ENCODE measurements at regions not wholly inside any gene's neighbourhood (a gene's known extent, or its start where the extent isn't known, plus 50 kb on each side); places are given as distances from the start of the nearest gene placed in this dataset.

DNA sequence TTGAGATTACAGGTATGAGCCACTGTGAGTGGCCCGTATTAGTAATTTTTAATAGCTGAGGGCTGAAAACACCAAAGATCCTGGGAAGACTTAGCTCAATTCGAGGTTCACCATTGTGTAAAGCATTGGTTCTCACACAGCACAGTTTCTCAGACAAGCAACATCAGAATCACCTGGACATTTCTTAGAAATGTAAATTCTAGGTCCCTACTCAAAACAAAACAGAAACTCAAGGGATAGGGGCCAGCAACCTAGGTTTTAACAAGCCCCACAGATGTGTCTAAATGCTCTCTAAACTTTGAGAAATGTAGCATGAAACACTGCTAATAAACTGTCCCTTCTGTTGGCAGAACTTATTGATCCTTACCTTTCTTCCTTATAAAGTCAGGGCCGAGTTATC lies 681.2 kb downstream of the RNF144A start:
- ChIA-PET CTCF (no interaction called here), POLR2A (no interaction called here)
- H3K4me3 ChIP-seq (ENCODE audit: low read depth, low read length) = no peak overlapping the region
- no peak for DNase-seq (ENCODE audit: low read depth, low spot score)
- TF ChIP-seq, protein P1, sequence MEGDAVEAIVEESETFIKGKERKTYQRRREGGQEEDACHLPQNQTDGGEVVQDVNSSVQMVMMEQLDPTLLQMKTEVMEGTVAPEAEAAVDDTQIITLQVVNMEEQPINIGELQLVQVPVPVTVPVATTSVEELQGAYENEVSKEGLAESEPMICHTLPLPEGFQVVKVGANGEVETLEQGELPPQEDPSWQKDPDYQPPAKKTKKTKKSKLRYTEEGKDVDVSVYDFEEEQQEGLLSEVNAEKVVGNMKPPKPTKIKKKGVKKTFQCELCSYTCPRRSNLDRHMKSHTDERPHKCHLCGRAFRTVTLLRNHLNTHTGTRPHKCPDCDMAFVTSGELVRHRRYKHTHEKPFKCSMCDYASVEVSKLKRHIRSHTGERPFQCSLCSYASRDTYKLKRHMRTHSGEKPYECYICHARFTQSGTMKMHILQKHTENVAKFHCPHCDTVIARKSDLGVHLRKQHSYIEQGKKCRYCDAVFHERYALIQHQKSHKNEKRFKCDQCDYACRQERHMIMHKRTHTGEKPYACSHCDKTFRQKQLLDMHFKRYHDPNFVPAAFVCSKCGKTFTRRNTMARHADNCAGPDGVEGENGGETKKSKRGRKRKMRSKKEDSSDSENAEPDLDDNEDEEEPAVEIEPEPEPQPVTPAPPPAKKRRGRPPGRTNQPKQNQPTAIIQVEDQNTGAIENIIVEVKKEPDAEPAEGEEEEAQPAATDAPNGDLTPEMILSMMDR (IDR thresholded peaks at IDR 0.05; ENCODE audit: insufficient read depth, low read length, missing control alignments) = no peak

DNA sequence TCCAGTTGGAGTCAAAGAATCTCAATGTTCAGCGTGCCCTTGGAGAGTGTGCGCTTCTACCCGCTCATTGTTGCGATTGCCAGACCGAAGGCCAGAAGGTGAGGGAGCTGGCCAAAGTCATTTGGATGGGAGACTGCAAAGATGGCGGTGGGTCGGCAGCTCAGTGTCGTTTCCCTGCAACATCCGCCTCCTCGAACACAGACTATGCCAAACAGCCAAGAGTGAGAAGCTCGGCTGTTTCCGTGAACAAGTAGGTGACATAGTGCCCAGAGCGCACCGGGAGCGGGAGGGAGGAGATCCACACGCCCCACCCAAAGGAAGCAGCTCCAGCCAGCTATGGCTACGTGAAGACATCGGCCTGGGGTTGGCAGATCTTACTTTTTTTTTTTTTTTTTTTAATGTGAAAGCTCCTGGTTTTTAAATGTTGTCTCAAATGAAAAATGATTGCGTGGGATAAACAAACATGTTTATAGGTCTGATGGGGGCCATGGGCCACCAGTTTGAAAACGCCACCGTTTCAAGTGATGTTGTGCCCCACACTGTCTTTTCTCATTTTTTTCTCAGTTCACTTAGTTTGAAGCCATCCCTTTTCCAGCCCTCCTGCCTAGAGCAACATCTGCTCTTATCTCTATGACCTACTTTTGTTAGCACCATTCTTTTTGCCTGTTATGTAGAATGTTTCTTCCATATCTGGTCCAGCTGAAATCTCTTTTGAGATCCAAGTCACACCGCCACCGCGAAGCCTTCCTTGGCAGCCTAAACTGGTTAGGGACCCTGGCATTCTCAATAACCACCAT lies 682.4 kb downstream of the RNF144A start:
- no peak overlapping the region for H3K4me3 ChIP-seq (ENCODE audit: low read depth, low read length)
- CTCF ChIA-PET = no interaction called here
- DNase-seq (ENCODE audit: low read depth, low spot score) = no peak
- POLR2A ChIA-PET = no interaction called here
- TF ChIP-seq, protein P1 (IDR thresholded peaks at IDR 0.05; ENCODE audit: insufficient read depth, low read length, missing control alignments) = no peak

DNA sequence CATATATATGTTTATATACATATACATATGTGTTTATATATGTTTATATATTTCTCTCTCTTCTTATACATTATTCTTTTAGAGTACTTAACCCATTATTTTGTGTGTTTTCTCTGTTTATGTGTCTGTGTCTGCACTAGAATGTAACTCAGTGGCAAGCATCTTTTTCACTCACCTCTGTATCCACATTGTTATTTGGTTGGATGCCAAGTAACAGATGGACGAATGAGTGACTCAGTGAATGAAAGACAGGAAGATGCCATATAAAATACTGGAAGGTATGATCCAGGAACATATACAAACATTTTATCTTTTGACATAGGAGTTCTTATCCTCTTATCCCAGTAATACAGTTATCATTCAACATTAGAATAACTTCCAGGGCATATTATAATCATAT lies 684.8 kb downstream of the RNF144A start:
- CTCF ChIA-PET = no interaction called here
- POLR2A ChIA-PET = no interaction called here
- no peak overlapping the region for H3K4me3 ChIP-seq (ENCODE audit: low read depth, low read length)

DNA sequence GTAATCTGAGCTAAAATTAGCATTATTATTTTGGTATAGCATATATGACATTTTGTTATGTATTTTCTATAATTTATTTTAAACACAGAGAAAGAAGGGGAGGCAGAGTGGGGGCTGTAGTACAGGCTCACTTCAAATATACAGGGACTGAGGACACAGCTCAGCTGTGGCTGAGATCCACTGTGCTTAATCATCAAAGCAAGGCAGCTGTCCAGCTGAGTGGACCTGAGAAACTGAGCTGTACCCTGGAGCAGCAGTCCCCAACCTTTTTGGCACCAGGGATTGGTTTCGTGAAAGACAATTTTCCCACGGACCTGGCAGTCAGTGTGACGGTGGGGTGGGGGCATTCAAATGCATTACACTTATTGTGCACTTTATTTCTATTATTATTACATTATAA lies 687.2 kb downstream of the RNF144A start:
- TF ChIP-seq, protein P1 (IDR thresholded peaks at IDR 0.05; ENCODE audit: insufficient read depth, low read length, missing control alignments) = no peak
- H3K4me3 ChIP-seq (ENCODE audit: low read depth, low read length) = no peak overlapping the region
- CTCF ChIA-PET = no interaction called here
- POLR2A ChIA-PET = no interaction called here
- no peak for DNase-seq (ENCODE audit: low read depth, low spot score)

More for the DNA sequence above, 684.8 kb downstream of the RNF144A start:
- TF ChIP-seq, protein P1 (IDR thresholded peaks at IDR 0.05; ENCODE audit: insufficient read depth, low read length, missing control alignments) = no peak
- no peak for DNase-seq (ENCODE audit: low read depth, low spot score)

DNA sequence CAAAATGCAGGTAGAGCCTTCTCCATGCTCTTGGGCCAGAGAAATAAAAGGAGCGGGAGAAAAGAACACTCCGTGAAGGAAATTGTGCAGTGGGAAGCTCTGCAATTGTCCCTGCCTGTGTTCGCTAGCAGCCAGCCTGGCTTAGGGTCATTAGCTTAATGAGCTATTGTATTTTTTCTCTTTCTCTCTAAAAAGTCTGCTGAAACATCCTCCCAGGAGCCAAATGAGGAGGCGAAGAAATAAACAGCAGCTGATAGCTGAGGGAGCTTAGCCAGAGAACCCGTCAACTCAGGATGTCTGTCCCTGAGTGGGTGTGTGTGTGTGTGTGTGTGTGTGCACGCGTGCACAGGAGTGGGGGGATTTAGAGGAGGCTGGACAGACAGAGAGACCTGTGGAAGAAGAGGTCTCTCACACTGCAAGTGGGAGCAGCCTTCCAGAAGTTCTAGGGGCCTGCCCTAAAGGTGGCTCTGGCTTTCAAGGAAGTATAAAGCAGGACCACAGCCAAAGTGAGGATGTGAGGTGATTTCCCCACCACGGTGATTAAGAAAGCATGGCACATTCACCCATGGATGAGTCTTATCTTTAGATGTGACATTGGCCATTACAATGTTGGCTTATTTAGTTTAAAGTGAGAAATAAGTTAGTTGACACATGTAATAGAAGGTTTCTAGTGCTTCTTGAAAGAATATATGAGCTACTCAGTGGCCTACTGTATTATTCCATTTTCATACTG lies 690.4 kb downstream of the RNF144A start:
- ChIA-PET POLR2A (no interaction called here), CTCF (no interaction called here)
- H3K4me3 ChIP-seq (ENCODE audit: low read depth, low read length) = no peak overlapping the region
- TF ChIP-seq, protein P1 (IDR thresholded peaks at IDR 0.05; ENCODE audit: insufficient read depth, low read length, missing control alignments) = no peak
- no peak for DNase-seq (ENCODE audit: low read depth, low spot score)

DNA sequence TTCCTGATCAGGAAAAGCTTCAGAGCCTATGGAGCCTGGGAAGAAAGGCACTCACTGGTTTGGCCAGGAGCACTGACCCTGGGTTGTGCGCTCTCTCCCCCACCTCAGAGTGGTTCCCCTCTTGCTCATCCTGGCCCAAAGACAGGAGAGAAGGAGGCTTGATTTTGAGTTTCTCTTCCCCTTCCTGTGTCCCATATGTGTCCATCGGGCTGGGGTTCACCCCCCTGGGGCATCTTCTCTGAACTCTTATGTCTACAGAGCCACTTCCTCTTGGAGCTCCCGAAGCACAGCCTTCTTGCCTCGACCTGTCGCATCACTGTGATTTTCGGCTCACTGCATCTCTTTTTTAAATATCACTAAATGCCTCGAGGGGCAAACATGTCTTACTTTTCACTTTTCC lies 692.3 kb downstream of the RNF144A start:
- no peak overlapping the region for H3K4me3 ChIP-seq (ENCODE audit: low read depth, low read length)
- TF ChIP-seq, protein P1 (IDR thresholded peaks at IDR 0.05; ENCODE audit: insufficient read depth, low read length, missing control alignments) = no peak
- no peak for DNase-seq (ENCODE audit: low read depth, low spot score)
- POLR2A ChIA-PET = no interaction called here
- CTCF ChIA-PET = no interaction called here
